Iris pigment epithelial cell (primary cell): ENCODE measurements at regions not wholly inside any gene's neighbourhood (a gene's known extent, or its start where the extent isn't known, plus 50 kb on each side); places are given as distances from the start of the nearest gene placed in this dataset.

ENCODE experiments used
- DNase-seq: peaks from one replicate; pipeline ENCODE4 v3.0.0-alpha.2; 2011; ENCODE audit warnings: low read depth

- peak; percentile 57 for DNase-seq
Observed at GRCh38 chr6:170232186-170233002, 58.5 kb downstream of the DLL1 start.

DNA sequence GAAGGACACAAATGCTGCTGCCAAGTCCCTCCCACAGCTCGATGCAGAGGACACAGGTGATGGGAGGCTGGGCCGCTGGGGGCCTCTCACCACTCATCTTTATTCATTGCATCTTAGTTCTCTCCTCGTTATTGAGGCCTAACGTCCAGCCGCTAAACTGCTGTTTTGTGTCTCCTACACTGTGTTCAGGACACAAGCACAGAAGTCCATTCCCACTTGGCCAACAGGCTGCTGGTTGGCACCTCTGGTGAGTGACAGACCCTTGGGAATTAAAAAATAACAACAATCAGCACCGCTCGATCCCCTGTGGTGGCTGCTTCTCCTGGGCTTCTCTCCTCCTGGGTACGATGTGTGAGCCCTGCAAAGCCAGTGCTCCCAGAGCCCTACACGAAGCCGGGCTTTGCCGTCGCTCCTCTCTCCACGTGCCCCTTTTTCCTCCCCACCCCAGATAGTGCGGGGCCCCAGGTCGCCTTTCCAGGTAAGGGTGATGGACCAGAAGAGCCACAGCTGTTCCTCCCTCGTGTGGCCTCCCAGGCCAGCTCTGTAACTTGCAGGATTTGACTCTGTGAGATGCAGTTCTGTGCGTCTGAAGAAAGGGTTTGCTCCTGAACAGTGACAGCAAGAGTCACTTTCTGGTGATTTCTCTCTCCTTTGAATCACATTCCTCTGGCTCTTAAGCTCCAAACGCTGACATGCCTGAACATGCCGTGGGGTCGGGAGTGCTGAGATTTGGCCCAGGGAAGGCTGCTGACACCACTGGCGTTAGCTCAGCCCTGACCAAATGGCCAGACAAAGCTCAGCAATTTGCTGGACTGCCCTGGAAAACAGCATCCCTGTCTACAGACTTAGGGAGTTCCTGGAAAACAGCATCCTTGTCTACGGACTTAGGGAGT is 59.3 kb downstream of the DLL1 start:
- DNase-seq = peak; percentile 11

DNA sequence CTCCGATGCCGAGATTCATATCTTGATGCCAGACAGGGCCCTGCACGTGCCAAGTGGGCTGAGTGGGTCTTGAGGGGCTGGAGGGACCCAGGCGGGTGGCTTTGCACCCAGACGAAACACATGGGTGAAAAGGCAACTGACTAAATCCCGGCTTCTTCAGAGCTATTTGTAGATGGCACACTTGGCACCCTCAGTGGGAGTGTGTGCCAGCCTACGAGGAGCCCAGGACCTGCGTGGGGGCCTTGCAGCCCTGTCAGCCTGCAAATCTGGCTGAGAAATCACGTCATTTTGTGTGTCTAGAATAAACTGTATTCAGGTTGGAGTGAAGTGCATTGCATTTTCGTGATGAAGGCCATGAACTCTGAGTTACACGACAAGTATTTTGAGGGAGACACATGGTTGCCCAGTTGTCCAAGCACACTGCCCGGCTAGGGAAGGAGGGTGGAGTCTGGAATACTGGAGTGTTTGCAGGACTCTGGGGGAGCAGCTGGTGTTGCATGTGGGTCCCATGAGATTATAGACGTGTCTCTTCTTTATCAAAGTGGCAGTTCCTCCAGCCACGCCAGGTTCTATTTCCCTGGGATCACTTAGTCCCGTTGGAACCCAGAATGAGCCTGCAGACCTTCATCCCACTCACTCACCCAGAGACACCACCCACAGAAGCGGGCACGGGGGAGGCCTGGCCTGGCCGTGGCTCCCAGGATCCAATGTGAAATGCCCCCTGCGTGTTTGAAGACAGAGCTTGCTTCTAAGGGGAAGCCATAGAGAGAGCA is 60.2 kb downstream of the DLL1 start:
- DNase-seq = no peak

DNA sequence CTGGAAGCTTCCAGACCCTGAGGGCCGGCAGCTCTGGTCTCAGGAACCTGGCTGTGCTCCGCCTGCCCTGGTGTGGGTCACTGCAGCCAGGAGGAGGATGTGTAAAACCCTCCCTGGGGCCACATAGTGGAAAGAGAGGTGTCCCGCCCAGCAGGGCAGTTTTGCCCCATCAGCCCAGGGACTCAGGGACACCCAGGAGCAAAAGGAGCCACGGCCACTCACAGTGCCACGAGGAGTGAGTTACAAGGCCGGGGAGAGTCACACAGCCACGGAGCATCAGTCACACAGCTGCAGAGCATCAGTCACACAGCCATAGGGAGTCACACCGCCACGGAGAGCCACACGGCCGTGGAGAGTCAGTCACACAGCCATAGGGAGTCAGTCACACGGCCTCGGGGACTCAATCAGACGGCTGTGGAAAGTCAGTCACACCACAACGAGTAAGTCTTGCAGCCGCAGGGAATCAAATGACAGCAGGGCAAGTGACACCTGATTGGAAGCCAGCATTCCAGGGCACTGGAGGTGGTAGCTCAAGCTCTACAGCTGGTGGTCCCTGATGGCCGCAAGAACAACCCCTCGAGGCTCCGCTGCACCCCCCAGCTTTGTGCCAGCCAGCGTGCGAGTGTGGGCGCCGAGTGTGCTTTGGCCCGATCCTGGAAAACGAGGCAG is 60.9 kb downstream of the DLL1 start:
- no peak for DNase-seq

GRCh38 chr6:170229396-170229795 is 61.5 kb downstream of the DLL1 start:
- DNase-seq = no peak

GRCh38 chr6:170228946-170229310 is 62.0 kb downstream of the DLL1 start:
- DNase-seq = no peak

GRCh38 chr6:170227996-170228945 is 62.6 kb downstream of the DLL1 start:
- no peak for DNase-seq

GRCh38 chr6:170227521-170227983 is 63.3 kb downstream of the DLL1 start:
- DNase-seq = peak; percentile 4

- DNase-seq = no peak
Observed at GRCh38 chr6:170226647-170227046, 64.2 kb downstream of the DLL1 start.

GRCh38 chr6:170225852-170226417 is 64.9 kb downstream of the DLL1 start:
- no peak for DNase-seq

GRCh38 chr6:170224694-170225660 is 65.9 kb downstream of the DLL1 start:
- peak; percentile 9 for DNase-seq

DNA sequence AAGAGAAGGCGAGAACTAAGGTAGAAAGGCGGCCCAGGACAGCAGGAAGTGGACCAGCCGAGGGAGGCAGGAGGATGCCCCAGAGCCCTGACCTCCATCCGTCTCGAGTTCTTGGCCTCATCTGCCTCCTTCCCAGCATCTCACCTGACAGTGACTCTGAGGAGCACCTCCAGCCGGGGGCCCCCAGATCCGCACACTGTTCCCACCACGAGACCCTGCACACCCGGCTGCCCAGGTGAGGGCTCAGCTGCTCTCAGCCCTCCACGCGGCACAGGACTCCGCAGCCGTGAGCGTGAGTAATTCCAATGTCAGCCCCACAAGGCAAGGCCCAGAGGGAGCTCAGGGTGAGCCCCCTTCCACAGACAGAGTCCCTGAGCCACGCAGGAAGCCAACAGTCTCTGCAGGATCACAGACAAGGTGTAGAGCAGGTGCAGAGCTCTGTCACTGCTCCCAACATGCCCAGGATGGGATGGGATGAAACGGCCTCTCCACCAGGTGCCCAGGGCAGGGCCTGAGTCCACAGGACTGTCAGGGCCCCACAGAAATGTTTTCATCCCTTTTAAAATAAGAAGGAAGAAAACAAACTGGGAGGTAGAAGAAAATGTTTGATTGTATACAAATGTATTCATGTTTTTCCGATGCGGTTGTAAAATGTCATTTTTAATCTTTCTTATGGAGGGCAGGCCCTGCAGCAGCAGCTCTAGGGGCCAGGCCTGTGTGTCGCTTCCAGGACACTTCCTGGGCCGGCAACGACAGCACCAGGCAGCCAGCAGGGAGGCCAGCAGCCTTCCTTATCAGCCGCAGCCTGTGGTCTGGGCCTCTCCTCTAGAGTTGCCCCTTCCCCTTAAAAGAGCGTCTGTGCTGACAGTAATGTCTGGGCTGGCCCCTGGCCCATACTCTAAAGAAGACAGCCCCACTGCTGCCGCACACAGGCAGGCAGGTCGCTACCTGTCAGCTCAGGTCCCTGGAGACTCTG is 66.9 kb downstream of the DLL1 start:
- no peak for DNase-seq

- DNase-seq = no peak
Observed at GRCh38 chr6:170222498-170223471, 68.1 kb downstream of the DLL1 start.

- DNase-seq = no peak
Observed at GRCh38 chr6:170221753-170222400, 69.0 kb downstream of the DLL1 start.

DNA sequence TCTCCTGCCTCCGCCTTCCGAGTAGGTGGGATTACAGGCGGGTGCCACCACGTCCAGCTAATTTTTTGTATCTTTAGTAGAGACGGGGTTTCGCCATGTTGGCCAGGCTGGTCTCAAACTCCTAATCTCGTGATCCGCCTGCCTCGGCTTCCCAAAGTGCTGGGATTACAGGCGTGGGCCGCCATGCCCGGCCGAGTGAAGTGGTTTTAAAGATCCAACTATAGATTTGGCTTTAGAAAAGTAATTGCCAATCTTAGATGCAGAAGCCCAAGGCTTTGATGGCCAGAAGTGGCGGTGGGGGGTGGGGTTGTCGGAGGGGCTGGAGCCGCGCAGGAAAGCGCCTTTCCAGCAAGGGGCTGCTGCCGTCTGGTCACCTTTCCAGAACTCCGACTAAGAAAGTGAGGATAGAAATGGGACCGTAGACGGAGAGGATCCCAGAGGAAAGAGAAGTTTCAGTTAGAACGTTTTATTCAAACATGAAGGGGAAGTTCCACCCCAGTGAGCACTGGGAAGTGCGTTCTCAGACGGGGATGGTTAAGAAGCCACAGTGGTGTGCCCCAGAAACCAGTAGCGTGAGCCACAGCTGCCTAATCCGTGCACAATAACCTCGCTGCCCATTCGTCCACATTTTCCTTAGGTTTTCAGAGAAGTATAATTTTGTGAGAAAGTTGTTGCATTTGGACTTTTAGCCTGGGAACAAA is 69.7 kb downstream of the DLL1 start:
- DNase-seq = no peak
